ENCODE measurements at regions not wholly inside any gene's neighbourhood (a gene's known extent, or its start where the extent isn't known, plus 50 kb on each side); places are given as distances from the start of the nearest gene placed in this dataset.

DNA sequence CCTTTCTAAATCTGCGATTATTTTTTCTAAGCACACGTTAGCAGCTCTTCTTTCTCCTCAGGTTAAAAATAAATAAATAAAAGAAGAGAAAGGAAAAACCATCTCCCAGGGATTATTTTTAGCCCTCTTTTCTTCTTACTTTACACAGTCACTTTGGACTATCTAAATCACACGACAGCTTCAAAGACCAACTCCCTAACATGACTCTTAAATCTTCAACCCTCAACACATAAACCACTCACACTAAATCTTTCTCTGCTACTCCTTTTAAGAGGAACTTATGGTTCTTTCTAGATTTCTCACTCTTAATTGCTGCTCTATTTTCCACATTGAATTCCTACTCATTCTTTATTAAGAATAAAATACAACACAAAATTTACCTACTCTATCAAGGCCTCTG is 1095.0 kb upstream of the B3GALT2 start:
- Histone ChIP-seq H4K20me1 (ENCODE audit: insufficient read depth, low read length) (no peaks in the 10 kb centered on the region), H3K79me2 (ENCODE audit: insufficient read depth, low read depth, low read length) (peaks cover 96% of the 10 kb centered on the region), H3K27ac (ENCODE audit: low read depth, low read length, poor library complexity, severe bottlenecking) (peak overlapping the region; percentile 75), H3K36me3 (ENCODE audit: insufficient read depth, low read length) (peaks cover 78% of the 10 kb centered on the region), H3K4me1 (ENCODE audit: insufficient read depth, low read length, poor library complexity, severe bottlenecking) (peaks cover 61% of the 10 kb centered on the region), H3K4me2 (ENCODE audit: low read length) (peak overlapping the region; percentile 31), H3K9me2 (ENCODE audit: insufficient read depth, low read length) (no peaks in the 10 kb centered on the region), H2AFZ (ENCODE audit: low read length) (peak overlapping the region; percentile 13; the same call in 1 of the 2 replicates), H3K9me3 (ENCODE audit: low read length) (peaks cover 37% of the 10 kb centered on the region), H3K4me3 (ENCODE audit: low read depth, low read length, poor library complexity, severe bottlenecking) (peak overlapping the region; percentile 21)
- TF ChIP-seq EZH2phosphoT487 (IDR thresholded peaks at IDR 0.05; ENCODE audit: borderline replicate concordance, low read depth, low read length): no peak
- TF ChIP-seq, protein P1, sequence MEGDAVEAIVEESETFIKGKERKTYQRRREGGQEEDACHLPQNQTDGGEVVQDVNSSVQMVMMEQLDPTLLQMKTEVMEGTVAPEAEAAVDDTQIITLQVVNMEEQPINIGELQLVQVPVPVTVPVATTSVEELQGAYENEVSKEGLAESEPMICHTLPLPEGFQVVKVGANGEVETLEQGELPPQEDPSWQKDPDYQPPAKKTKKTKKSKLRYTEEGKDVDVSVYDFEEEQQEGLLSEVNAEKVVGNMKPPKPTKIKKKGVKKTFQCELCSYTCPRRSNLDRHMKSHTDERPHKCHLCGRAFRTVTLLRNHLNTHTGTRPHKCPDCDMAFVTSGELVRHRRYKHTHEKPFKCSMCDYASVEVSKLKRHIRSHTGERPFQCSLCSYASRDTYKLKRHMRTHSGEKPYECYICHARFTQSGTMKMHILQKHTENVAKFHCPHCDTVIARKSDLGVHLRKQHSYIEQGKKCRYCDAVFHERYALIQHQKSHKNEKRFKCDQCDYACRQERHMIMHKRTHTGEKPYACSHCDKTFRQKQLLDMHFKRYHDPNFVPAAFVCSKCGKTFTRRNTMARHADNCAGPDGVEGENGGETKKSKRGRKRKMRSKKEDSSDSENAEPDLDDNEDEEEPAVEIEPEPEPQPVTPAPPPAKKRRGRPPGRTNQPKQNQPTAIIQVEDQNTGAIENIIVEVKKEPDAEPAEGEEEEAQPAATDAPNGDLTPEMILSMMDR (conservative IDR thresholded peaks at IDR 0.05; ENCODE audit: low read length): no peak
- POLR2A ChIA-PET: interaction anchor here (1.0 to 2.2 kb wide), 3 partner anchors 11 to 55 kb away, joined by 4 to 10 read pairs (median 4); no protein-coding TSS in a partner anchor
- CTCF ChIA-PET (ENCODE audit: unreplicated experiment): no interaction called here
- no peak for DNase-seq (ENCODE audit: low spot score)
- intact Hi-C loops (cut with micrococcal nuclease; ENCODE audit: unreplicated experiment): loop anchor here (10.0 kb wide), 3 partner anchors 553 to 1647 kb away; partner anchors contain the start of gene RGS13
- no TSS peak for BruUV-seq (replicated peaks)

GRCh38 chr1:194280463-194280862 is 1094.0 kb upstream of the B3GALT2 start:
- no TSS peak for BruUV-seq (replicated peaks)
- no peak for DNase-seq (ENCODE audit: low spot score)
- Histone ChIP-seq H4K20me1 (ENCODE audit: insufficient read depth, low read length) (no peaks in the 10 kb centered on the region), H3K27ac (ENCODE audit: low read depth, low read length, poor library complexity, severe bottlenecking) (peak overlapping the region; percentile 75), H3K9me3 (ENCODE audit: low read length) (peaks cover 43% of the 10 kb centered on the region), H3K4me3 (ENCODE audit: low read depth, low read length, poor library complexity, severe bottlenecking) (peak overlapping the region; percentile 2), H3K4me2 (ENCODE audit: low read length) (peak overlapping the region; percentile 54), H3K36me3 (ENCODE audit: insufficient read depth, low read length) (peaks cover 80% of the 10 kb centered on the region), H3K79me2 (ENCODE audit: insufficient read depth, low read depth, low read length) (peaks cover 96% of the 10 kb centered on the region), H3K4me1 (ENCODE audit: insufficient read depth, low read length, poor library complexity, severe bottlenecking) (peaks cover 52% of the 10 kb centered on the region), H3K9me2 (ENCODE audit: insufficient read depth, low read length) (no peaks in the 10 kb centered on the region), H2AFZ (ENCODE audit: low read length) (no peak overlapping the region)
- intact Hi-C loops (cut with micrococcal nuclease; ENCODE audit: unreplicated experiment): loop anchor here (10.0 kb wide), 3 partner anchors 554 to 1646 kb away; partner anchors contain the start of gene RGS13
- TF ChIP-seq, protein P1 (conservative IDR thresholded peaks at IDR 0.05; ENCODE audit: low read length): no peak
- TF ChIP-seq EZH2phosphoT487 (IDR thresholded peaks at IDR 0.05; ENCODE audit: borderline replicate concordance, low read depth, low read length): no peak
- ChIA-PET POLR2A (interaction anchor here (1.4 to 1.5 kb wide), 2 partner anchors 10 to 50 kb away, joined by 4 to 5 read pairs; no protein-coding TSS in a partner anchor), CTCF (ENCODE audit: unreplicated experiment) (no interaction called here)

DNA sequence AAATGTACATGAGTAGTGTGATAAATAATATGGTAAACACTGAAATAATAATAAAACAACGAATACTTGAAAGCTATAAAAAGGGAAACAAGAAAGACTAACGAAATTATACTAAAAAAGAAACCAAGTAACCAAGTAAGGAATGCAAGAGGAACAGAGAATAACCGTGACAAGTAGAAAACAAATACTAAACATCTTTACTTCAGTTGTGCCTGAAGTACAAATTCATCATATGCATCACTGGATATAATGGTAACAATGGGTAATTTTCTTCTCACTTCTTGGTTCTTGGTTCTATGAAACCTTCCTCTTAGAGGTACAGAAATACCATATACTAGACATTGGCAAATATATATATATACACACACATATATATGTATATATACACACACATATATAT is 1093.6 kb upstream of the B3GALT2 start:
- peak overlapping the region; percentile 57 for H3K4me2 ChIP-seq (ENCODE audit: low read length)
- peak; percentile 51 for DNase-seq (ENCODE audit: low spot score)
- peaks cover 43% of the 10 kb centered on the region for H3K9me3 ChIP-seq (ENCODE audit: low read length)
- POLR2A ChIA-PET: interaction anchor here (1.3 to 1.8 kb wide), 4 partner anchors 9 to 66 kb away, joined by 4 to 5 read pairs (median 4); no protein-coding TSS in a partner anchor
- peaks cover 96% of the 10 kb centered on the region for H3K79me2 ChIP-seq (ENCODE audit: insufficient read depth, low read depth, low read length)
- CTCF ChIA-PET (ENCODE audit: unreplicated experiment): no interaction called here
- BruUV-seq (replicated peaks): no TSS peak
- peaks cover 80% of the 10 kb centered on the region for H3K36me3 ChIP-seq (ENCODE audit: insufficient read depth, low read length)
- intact Hi-C loops (cut with micrococcal nuclease; ENCODE audit: unreplicated experiment): loop anchor here (10.0 kb wide), 3 partner anchors 555 to 1645 kb away; partner anchors contain the start of gene RGS13
- no peaks in the 10 kb centered on the region for H4K20me1 ChIP-seq (ENCODE audit: insufficient read depth, low read length)
- no peak overlapping the region for H2AFZ ChIP-seq (ENCODE audit: low read length)
- H3K4me3 ChIP-seq (ENCODE audit: low read depth, low read length, poor library complexity, severe bottlenecking): peak overlapping the region; percentile 38
- TF ChIP-seq, protein P1 (conservative IDR thresholded peaks at IDR 0.05; ENCODE audit: low read length): no peak
- TF ChIP-seq EZH2phosphoT487 (IDR thresholded peaks at IDR 0.05; ENCODE audit: borderline replicate concordance, low read depth, low read length): no peak
- peak overlapping the region; percentile 75 for H3K27ac ChIP-seq (ENCODE audit: low read depth, low read length, poor library complexity, severe bottlenecking)
- H3K4me1 ChIP-seq (ENCODE audit: insufficient read depth, low read length, poor library complexity, severe bottlenecking): peaks cover 50% of the 10 kb centered on the region
- H3K9me2 ChIP-seq (ENCODE audit: insufficient read depth, low read length): no peaks in the 10 kb centered on the region
